Neuronal stem cell (in vitro differentiated cells): ENCODE measurements at regions not wholly inside any gene's neighbourhood (a gene's known extent, or its start where the extent isn't known, plus 50 kb on each side); places are given as distances from the start of the nearest gene placed in this dataset.
"Not testable (repeated sequence)": the region's sequence is repeated elsewhere in the genome, so short reads cannot be mapped to it uniquely, and the experiment has no call there.

ENCODE experiments used
- DNase-seq: peaks from one replicate; pipeline ENCODE4 v3.0.0-alpha.2; 2013; ENCODE audit warnings: low spot score
- H2AFZ ChIP-seq: one replicate; pipeline ENCODE4 v1.6.1; 2013; ENCODE audit warnings: mild to moderate bottlenecking, low read length, inconsistent platforms
- H2AK5ac ChIP-seq: 2 replicates; pipeline ENCODE4 v1.6.1; 2013; ENCODE audit warnings: low read depth, mild to moderate bottlenecking, inconsistent platforms, low read length, moderate library complexity, mixed read lengths
- H2BK120ac ChIP-seq: 2 replicates; pipeline ENCODE4 v1.6.1; 2013; ENCODE audit warnings: low read depth, mild to moderate bottlenecking, inconsistent platforms, low read length, moderate library complexity, mixed read lengths
- H2BK12ac ChIP-seq: one replicate; pipeline ENCODE4 v1.6.1; 2013; ENCODE audit warnings: low read length, inconsistent platforms
- H2BK15ac ChIP-seq: 2 replicates; pipeline ENCODE4 v1.6.1; 2013; ENCODE audit warnings: mild to moderate bottlenecking, low read length, inconsistent platforms, mixed read lengths
- H2BK5ac ChIP-seq: one replicate; pipeline ENCODE4 v1.6.1; 2013; ENCODE audit warnings: inconsistent platforms, mild to moderate bottlenecking, low read length, moderate library complexity
- H3K14ac ChIP-seq: one replicate; pipeline ENCODE4 v1.6.1; 2013; ENCODE audit warnings: low read length, inconsistent platforms
- H3K18ac ChIP-seq: 2 replicates; pipeline ENCODE4 v1.6.1; 2013; ENCODE audit warnings: low read length, inconsistent platforms
- H3K23ac ChIP-seq: 2 replicates; pipeline ENCODE4 v1.6.1; 2013; ENCODE audit warnings: low read depth, mild to moderate bottlenecking, mixed read lengths, low read length, inconsistent platforms; ENCODE audit not compliant: poor library complexity
- H3K27ac ChIP-seq: replicated peaks from 3 replicates; pipeline ENCODE4 v1.5.1; 2013; ENCODE audit warnings: low read length, inconsistent platforms
- H3K27me3 ChIP-seq, 3 experiments: 2 replicates each; pipeline ENCODE4 v1.6.1; 2013; ENCODE audit warnings: low read length in 3 of 3, mild to moderate bottlenecking in 2 of 3, inconsistent platforms in 1 of 3, low read depth in 1 of 3, mixed read lengths in 1 of 3, moderate library complexity in 1 of 3; ENCODE audit not compliant: control insufficient read depth in 3 of 3, insufficient read depth in 3 of 3
- H3K36me3 ChIP-seq, 2 donors: replicated peaks in 1 of 2; 2 replicates each; pipeline ENCODE4 v1.6.1; 2013; ENCODE audit warnings: low read length in 2 of 2; ENCODE audit not compliant: control insufficient read depth in 2 of 2, insufficient read depth in 2 of 2
- H3K4ac ChIP-seq: 2 replicates; pipeline ENCODE4 v1.6.1; 2013; ENCODE audit warnings: inconsistent platforms, mild to moderate bottlenecking, low read length, moderate library complexity
- H3K4me1 ChIP-seq, 2 donors: 1 replicate in 1 of 2; 2 replicates in 1 of 2; pipeline ENCODE4 v1.6.1; 2013; ENCODE audit warnings: low read length in 2 of 2, low read depth in 1 of 2; ENCODE audit not compliant: control insufficient read depth in 2 of 2, insufficient read depth in 1 of 2
- H3K4me2 ChIP-seq: one replicate; pipeline ENCODE4 v1.6.1; 2013; ENCODE audit warnings: mild to moderate bottlenecking, low read length, inconsistent platforms; ENCODE audit not compliant: insufficient read depth, poor library complexity, severe bottlenecking
- H3K4me3 ChIP-seq, 2 donors: 2 replicates each; pipeline ENCODE4 v1.5.1; 2013; ENCODE audit warnings: low read length in 2 of 2, mild to moderate bottlenecking in 2 of 2, inconsistent platforms in 1 of 2, moderate library complexity in 1 of 2
- H3K79me1 ChIP-seq: one replicate; pipeline ENCODE4 v1.6.1; 2013; ENCODE audit warnings: low read depth, mild to moderate bottlenecking, inconsistent platforms, low read length, moderate library complexity
- H3K9ac ChIP-seq: one replicate; pipeline ENCODE4 v1.6.1; 2013; ENCODE audit warnings: mild to moderate bottlenecking, low read depth, low read length, inconsistent platforms; ENCODE audit not compliant: poor library complexity
- H3K9me3 ChIP-seq, 2 donors: replicated peaks in 1 of 2; 2 replicates each; pipeline versions ENCODE3 to v1.6.1; 2013; ENCODE audit warnings: low read length in 2 of 2, mild to moderate bottlenecking in 2 of 2, inconsistent platforms in 1 of 2, low read depth in 1 of 2, mixed read lengths in 1 of 2, moderate library complexity in 1 of 2; ENCODE audit not compliant: control insufficient read depth in 2 of 2, insufficient read depth in 1 of 2
- H4K8ac ChIP-seq: one replicate; pipeline ENCODE4 v1.6.1; 2013; ENCODE audit warnings: low read depth, mild to moderate bottlenecking, inconsistent platforms, low read length, moderate library complexity
- H4K91ac ChIP-seq: one replicate; pipeline ENCODE4 v1.6.1; 2013; ENCODE audit warnings: low read length, low read depth, mild to moderate bottlenecking, inconsistent platforms; ENCODE audit not compliant: poor library complexity
- WGBS, 2 donors: extraction: QIAGEN DNeasy Blood & Tissue Kit; methylation state at CpG; one replicate each; pipeline ENCODE4 v1.1.7; 2013; ENCODE audit warnings: missing lambda C conversion rate in 2 of 2, mixed read lengths in 1 of 2; ENCODE audit not compliant: insufficient read length in 2 of 2, insufficient replicate concordance in 1 of 2; ENCODE audit errors: extremely low coverage in 2 of 2; 5-methylcytosine and 5-hydroxymethylcytosine counted together

- no CpG with 5 or more reads among the region's 34 CpGs for WGBS, 2 donors
- not testable (repeated sequence) for H3K79me1 ChIP-seq, H2BK12ac ChIP-seq, H2BK120ac ChIP-seq, H3K27me3 ChIP-seq, H4K91ac ChIP-seq, DNase-seq, H3K4ac ChIP-seq, H3K36me3 ChIP-seq, H3K18ac ChIP-seq, H3K4me2 ChIP-seq, H2BK5ac ChIP-seq, H3K23ac ChIP-seq, H3K4me3 ChIP-seq, H2AK5ac ChIP-seq, H3K14ac ChIP-seq, H2BK15ac ChIP-seq, H3K27ac ChIP-seq, H4K8ac ChIP-seq, H3K9me3 ChIP-seq, H3K9ac ChIP-seq, H3K4me1 ChIP-seq
- H2AFZ ChIP-seq, result peak overlapping the region; percentile 49
These were observed 196.2 kb upstream of the ADO start for GRCh38 chr10:62608189-62608875.

GRCh38 chr10:62610649-62611229 lies 193.8 kb upstream of the ADO start:
- no peak overlapping the region for H3K4me3 ChIP-seq
- no peaks in the 10 kb centered on the region for H3K79me1 ChIP-seq
- H2BK5ac ChIP-seq, result no peak overlapping the region
- no peak overlapping the region for H3K4me2 ChIP-seq
- H4K91ac ChIP-seq, result no peak overlapping the region
- H3K23ac ChIP-seq, result no peak overlapping the region
- H3K14ac ChIP-seq, result no peak overlapping the region
- no peak overlapping the region for H2BK12ac ChIP-seq
- no peaks in the 10 kb centered on the region for H3K36me3 ChIP-seq
- H2AFZ ChIP-seq, result no peak overlapping the region
- no peak overlapping the region for H2BK15ac ChIP-seq
- no CpG with 5 or more reads among the region's 7 CpGs for WGBS, 2 donors
- H3K9ac ChIP-seq, result no peak overlapping the region
- H2BK120ac ChIP-seq, result no peak overlapping the region
- peaks cover 0 to 5% of the 10 kb centered on the region in 2 donors for H3K4me1 ChIP-seq
- no peaks in the 10 kb centered on the region for H3K9me3 ChIP-seq
- H3K27ac ChIP-seq, result no peak overlapping the region
- no peak overlapping the region for H4K8ac ChIP-seq
- no peaks in the 10 kb centered on the region for H3K27me3 ChIP-seq
- no peak overlapping the region for H2AK5ac ChIP-seq
- H3K4ac ChIP-seq, result no peak overlapping the region
- no peak overlapping the region for H3K18ac ChIP-seq
- peak; percentile 64 for DNase-seq

GRCh38 chr10:62613424-62613823 lies 191.1 kb upstream of the ADO start:
- H2BK15ac ChIP-seq, result no peak overlapping the region
- H3K27me3 ChIP-seq, result no peaks in the 10 kb centered on the region
- no peaks in the 10 kb centered on the region for H3K79me1 ChIP-seq
- H4K8ac ChIP-seq, result no peak overlapping the region
- H2AFZ ChIP-seq, result no peak overlapping the region
- no peaks in the 10 kb centered on the region for H3K36me3 ChIP-seq
- H3K4ac ChIP-seq, result no peak overlapping the region
- no peaks in the 10 kb centered on the region for H3K9me3 ChIP-seq
- H3K4me2 ChIP-seq, result no peak overlapping the region
- no peak overlapping the region for H2BK12ac ChIP-seq
- no peak overlapping the region for H3K14ac ChIP-seq
- H2BK120ac ChIP-seq, result no peak overlapping the region
- no peak overlapping the region for H4K91ac ChIP-seq
- no CpG with 5 or more reads among the region's 6 CpGs for WGBS, 2 donors
- peaks cover 1 to 5% of the 10 kb centered on the region in 2 donors for H3K4me1 ChIP-seq
- H3K18ac ChIP-seq, result no peak overlapping the region
- no peak overlapping the region for H3K4me3 ChIP-seq
- no peak overlapping the region for H2AK5ac ChIP-seq
- H3K9ac ChIP-seq, result no peak overlapping the region
- H3K27ac ChIP-seq, result no peak overlapping the region
- H3K23ac ChIP-seq, result no peak overlapping the region
- no peak overlapping the region for H2BK5ac ChIP-seq
- DNase-seq, result no peak

GRCh38 chr10:62613859-62614258 lies 190.7 kb upstream of the ADO start:
- Histone ChIP-seq H3K36me3 (no peaks in the 10 kb centered on the region), H3K4me3 (no peak overlapping the region), H2AK5ac (no peak overlapping the region), H2AFZ (no peak overlapping the region), H3K4ac (no peak overlapping the region), H2BK15ac (no peak overlapping the region), H3K27ac (no peak overlapping the region), H4K91ac (no peak overlapping the region), H3K27me3 (no peaks in the 10 kb centered on the region), H3K4me2 (no peak overlapping the region), H2BK5ac (no peak overlapping the region), H3K79me1 (no peaks in the 10 kb centered on the region), H2BK120ac (no peak overlapping the region), H2BK12ac (no peak overlapping the region), H3K9ac (no peak overlapping the region), H3K14ac (no peak overlapping the region), H4K8ac (no peak overlapping the region), H3K9me3 (no peaks in the 10 kb centered on the region), H3K18ac (no peak overlapping the region), H3K23ac (no peak overlapping the region), H3K4me1 (peaks cover 1 to 9% of the 10 kb centered on the region in 2 donors)
- DNase-seq, result no peak
- no CpG with 5 or more reads among the region's 1 CpG for WGBS, 2 donors
